K562 (cell line): ENCODE measurements at regions not wholly inside any gene's neighbourhood (a gene's known extent, or its start where the extent isn't known, plus 50 kb on each side); places are given as distances from the start of the nearest gene placed in this dataset.

ENCODE experiments used
- CHD4 ChIP-seq: fragments of 200-600 bp; sonication (generic); IDR thresholded peaks from 3 replicates; pipeline ENCODE4 v1.6.1; 2012; ENCODE audit warnings: low read depth, mild to moderate bottlenecking, mixed read lengths, low read length, inconsistent platforms; ENCODE audit not compliant: insufficient read depth, insufficient replicate concordance, poor library complexity, severe bottlenecking
- EGR1 ChIP-seq: fragments of 450-650 bp; conservative IDR thresholded peaks from 2 replicates; pipeline ENCODE4 v1.6.1; 2017; ENCODE audit warnings: mild to moderate bottlenecking
- ELF4 ChIP-seq: fragments of 450-650 bp; formaldehyde crosslinking; IDR thresholded peaks from 2 replicates; pipeline ENCODE4 v1.4.0; 2022; ENCODE audit warnings: missing genetic modification characterization
- GABPA ChIP-seq: fragments of 200-800 bp; sonication (Bioruptor generic); conservative IDR thresholded peaks from 2 replicates; pipeline ENCODE4 v1.6.1; 2016; ENCODE audit warnings: low read depth, missing genetic modification characterization, missing compliant biosample characterization
- NR2C2 ChIP-seq, 2 experiments: fragments of 200-800 bp in 1 of 2; sonication (Bioruptor generic) in 1 of 2; sonication (generic) in 1 of 2; formaldehyde crosslinking in 1 of 2; IDR thresholded peaks; 2 replicates each; pipeline versions ENCODE4 v1.6.1 to v1.8.0; 2016 to 2022; ENCODE audit warnings: mild to moderate bottlenecking in 1 of 2, missing compliant biosample characterization in 1 of 2, missing genetic modification characterization in 1 of 2, missing genetic modification reagents in 1 of 2
- PHB2 ChIP-seq: fragments of 450-650 bp; IDR thresholded peaks from 2 replicates; pipeline ENCODE4 v1.6.1; 2017; ENCODE audit warnings: low read depth
- PTTG1 ChIP-seq: fragments of 450-650 bp; IDR thresholded peaks from 2 replicates; pipeline ENCODE4 v1.6.1; 2016; ENCODE audit warnings: low read depth, mild to moderate bottlenecking, missing genetic modification characterization, missing compliant biosample characterization
- RBFOX2 ChIP-seq: fragments of 200-400 bp; formaldehyde crosslinking; IDR thresholded peaks from 2 replicates; pipeline ENCODE4 v1.6.1; 2017; ENCODE audit warnings: low read depth, mild to moderate bottlenecking, low read length, moderate library complexity
- TCF7L2 ChIP-seq: fragments of 150-350 bp; IDR thresholded peaks from 2 replicates; pipeline ENCODE4 v1.6.1; 2016; ENCODE audit warnings: low read depth, mild to moderate bottlenecking, low read length, moderate library complexity
- ZBTB7A ChIP-seq: IDR thresholded peaks from 2 replicates; pipeline ENCODE4 v1.6.1; 2011; ENCODE audit warnings: low read depth, mild to moderate bottlenecking, low read length, moderate library complexity, borderline replicate concordance; ENCODE audit not compliant: control insufficient read depth
- ZKSCAN3 ChIP-seq: fragments of 250-450 bp; sonication (Bioruptor Pico); IDR thresholded peaks from 2 replicates; pipeline ENCODE4 v1.4.0; 2020
- ZNF274 ChIP-seq: IDR thresholded peaks from 2 replicates; pipeline ENCODE4 v1.6.1; 2011; ENCODE audit warnings: low read depth, mild to moderate bottlenecking, low read length, moderate library complexity, borderline replicate concordance
- TF ChIP-seq, protein P1 (sequence below), 3 experiments: IDR thresholded peaks in 2 of 3; conservative IDR thresholded peaks in 1 of 3; 2 replicates each; pipeline ENCODE4 v1.5.1; 2011 to 2012; ENCODE audit warnings: low read length in 3 of 3, mild to moderate bottlenecking in 3 of 3, control low read depth in 2 of 3, improper control_type of control experiment in 1 of 3, inconsistent platforms in 1 of 3, low read depth in 1 of 3, mixed read lengths in 1 of 3, moderate library complexity in 1 of 3; ENCODE audit not compliant: insufficient read depth in 2 of 3
- TF ChIP-seq, protein P2 (sequence below): fragments of 450-650 bp; IDR thresholded peaks from 2 replicates; pipeline ENCODE4 v1.6.1; 2017; ENCODE audit warnings: mild to moderate bottlenecking, moderate library complexity

DNA sequence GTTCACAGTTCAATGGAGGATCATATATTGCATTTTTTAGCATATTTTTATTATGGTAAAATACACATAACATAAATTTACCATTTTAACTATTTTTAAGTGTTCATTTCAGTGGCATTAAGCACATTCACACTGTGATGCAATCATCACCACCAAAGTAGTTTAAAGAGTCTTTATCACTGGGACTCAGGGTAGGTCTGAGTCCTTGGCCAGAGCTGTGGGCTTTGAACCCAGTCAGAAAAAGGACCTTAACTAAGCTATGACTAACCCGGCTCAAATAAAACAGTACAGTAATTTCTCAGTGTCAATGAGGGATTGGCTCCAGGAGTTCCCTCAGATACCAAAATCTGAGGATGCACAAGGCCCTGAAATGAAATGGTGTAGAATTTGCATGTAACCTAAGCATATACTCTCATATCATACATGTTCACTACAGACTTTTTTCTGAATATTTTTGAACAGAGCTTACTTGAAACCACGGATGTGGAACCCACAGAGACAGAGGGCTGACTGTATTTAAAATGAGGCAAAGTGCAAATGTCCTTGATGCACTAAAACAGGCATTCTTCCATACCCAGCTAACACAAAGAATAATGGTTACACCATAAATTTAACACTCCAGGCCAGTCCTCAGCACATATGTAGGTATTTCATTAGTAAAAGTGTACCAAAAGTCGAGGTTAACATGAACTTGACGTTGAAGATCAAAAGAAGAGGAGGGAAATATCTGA lies 246.2 kb downstream of the LNPK start:
- TF ChIP-seq ZBTB7A (no peak), RBFOX2 (no peak), ELF4 (CRISPR knock-in tag) (no peak), EGR1 (no peak), TCF7L2 (no peak), GABPA (tag) (no peak), CHD4 (no peak), PHB2 (no peak), ZKSCAN3 (CRISPR knock-in tag) (no peak), ZNF274 (no peak), NR2C2 (CRISPR knock-in tag; IDR thresholded peaks at IDR 0.05) (no peak), NR2C2 (tag; IDR thresholded peaks at IDR 0.05) (no peak), PTTG1 (tag) (no peak)
- TF ChIP-seq, protein P1, sequence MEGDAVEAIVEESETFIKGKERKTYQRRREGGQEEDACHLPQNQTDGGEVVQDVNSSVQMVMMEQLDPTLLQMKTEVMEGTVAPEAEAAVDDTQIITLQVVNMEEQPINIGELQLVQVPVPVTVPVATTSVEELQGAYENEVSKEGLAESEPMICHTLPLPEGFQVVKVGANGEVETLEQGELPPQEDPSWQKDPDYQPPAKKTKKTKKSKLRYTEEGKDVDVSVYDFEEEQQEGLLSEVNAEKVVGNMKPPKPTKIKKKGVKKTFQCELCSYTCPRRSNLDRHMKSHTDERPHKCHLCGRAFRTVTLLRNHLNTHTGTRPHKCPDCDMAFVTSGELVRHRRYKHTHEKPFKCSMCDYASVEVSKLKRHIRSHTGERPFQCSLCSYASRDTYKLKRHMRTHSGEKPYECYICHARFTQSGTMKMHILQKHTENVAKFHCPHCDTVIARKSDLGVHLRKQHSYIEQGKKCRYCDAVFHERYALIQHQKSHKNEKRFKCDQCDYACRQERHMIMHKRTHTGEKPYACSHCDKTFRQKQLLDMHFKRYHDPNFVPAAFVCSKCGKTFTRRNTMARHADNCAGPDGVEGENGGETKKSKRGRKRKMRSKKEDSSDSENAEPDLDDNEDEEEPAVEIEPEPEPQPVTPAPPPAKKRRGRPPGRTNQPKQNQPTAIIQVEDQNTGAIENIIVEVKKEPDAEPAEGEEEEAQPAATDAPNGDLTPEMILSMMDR (IDR thresholded peaks at IDR 0.05 in 2 of 3, conservative IDR thresholded peaks at IDR 0.05 in 1 of 3; ENCODE audit: insufficient read depth in 2 of 3, low read depth in 1 of 3, low read length in 3 of 3): no peak
- TF ChIP-seq, protein P2, sequence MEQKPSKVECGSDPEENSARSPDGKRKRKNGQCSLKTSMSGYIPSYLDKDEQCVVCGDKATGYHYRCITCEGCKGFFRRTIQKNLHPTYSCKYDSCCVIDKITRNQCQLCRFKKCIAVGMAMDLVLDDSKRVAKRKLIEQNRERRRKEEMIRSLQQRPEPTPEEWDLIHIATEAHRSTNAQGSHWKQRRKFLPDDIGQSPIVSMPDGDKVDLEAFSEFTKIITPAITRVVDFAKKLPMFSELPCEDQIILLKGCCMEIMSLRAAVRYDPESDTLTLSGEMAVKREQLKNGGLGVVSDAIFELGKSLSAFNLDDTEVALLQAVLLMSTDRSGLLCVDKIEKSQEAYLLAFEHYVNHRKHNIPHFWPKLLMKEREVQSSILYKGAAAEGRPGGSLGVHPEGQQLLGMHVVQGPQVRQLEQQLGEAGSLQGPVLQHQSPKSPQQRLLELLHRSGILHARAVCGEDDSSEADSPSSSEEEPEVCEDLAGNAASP: no peak
